WERI-Rb-1 (cell line): ENCODE measurements at regions not wholly inside any gene's neighbourhood (a gene's known extent, or its start where the extent isn't known, plus 50 kb on each side); places are given as distances from the start of the nearest gene placed in this dataset.
A peak's percentile ranks its signal among the peaks of the same experiment; 100 is the strongest.

Experiments
- DNase-seq: peaks from one replicate; pipeline ENCODE4 v3.0.0-alpha.2; 2020
- H3K27ac ChIP-seq: fragments of 250-450 bp; sonication (Bioruptor Pico); 2 replicates; pipeline ENCODE4 v1.5.1; 2020; ENCODE audit warnings: mild to moderate bottlenecking, moderate library complexity
- H3K27me3 ChIP-seq: fragments of 250-450 bp; sonication (Bioruptor Pico); 2 replicates; pipeline ENCODE4 v1.5.1; 2021; ENCODE audit warnings: mild to moderate bottlenecking, low read depth, moderate library complexity; ENCODE audit not compliant: insufficient read depth, severe bottlenecking
- H3K36me3 ChIP-seq: fragments of 250-450 bp; sonication (Bioruptor Pico); 2 replicates; pipeline ENCODE4 v1.5.1; 2020; ENCODE audit warnings: mild to moderate bottlenecking, moderate library complexity
- H3K4me3 ChIP-seq: 2 replicates; pipeline ENCODE4 v1.5.1; 2011; ENCODE audit warnings: low read depth, mild to moderate bottlenecking, control low read depth, low read length
- H3K9me3 ChIP-seq: fragments of 250-450 bp; sonication (Bioruptor Pico); 2 replicates; pipeline ENCODE4 v1.5.1; 2021; ENCODE audit warnings: mild to moderate bottlenecking, moderate library complexity; ENCODE audit not compliant: severe bottlenecking
- CTCF ChIP-seq: IDR thresholded peaks from 2 replicates; pipeline ENCODE4 v1.5.1; 2011; ENCODE audit warnings: low read depth, mild to moderate bottlenecking, control low read depth, inconsistent platforms, low read length

- Histone ChIP-seq H3K27ac (no peak overlapping the region), H3K36me3 (no peaks in the 10 kb centered on the region), H3K4me3 (no peak overlapping the region), H3K9me3 (no peaks in the 10 kb centered on the region), H3K27me3 (peaks cover 25% of the 10 kb centered on the region)
- TF ChIP-seq CTCF, result no peak
- DNase-seq, result no peak
Measured at GRCh38 chr11:80031014-80031600, 590.3 kb upstream of the TENM4 start.

GRCh38 chr11:80028998-80029397, 588.2 kb upstream of the TENM4 start:
- Histone ChIP-seq H3K27me3 (peaks cover 30% of the 10 kb centered on the region), H3K4me3 (no peak overlapping the region), H3K9me3 (no peaks in the 10 kb centered on the region), H3K27ac (no peak overlapping the region), H3K36me3 (no peaks in the 10 kb centered on the region)
- TF ChIP-seq CTCF, result no peak
- no peak for DNase-seq

- peaks cover 33% of the 10 kb centered on the region for H3K27me3 ChIP-seq
- no peak for TF ChIP-seq CTCF
- no peak overlapping the region for H3K4me3 ChIP-seq
- H3K36me3 ChIP-seq, result no peaks in the 10 kb centered on the region
- no peak for DNase-seq
- H3K9me3 ChIP-seq, result no peaks in the 10 kb centered on the region
- no peak overlapping the region for H3K27ac ChIP-seq
Measured at GRCh38 chr11:80024119-80024518, 583.3 kb upstream of the TENM4 start.

- H3K27me3 ChIP-seq, result peaks cover 36% of the 10 kb centered on the region
- H3K4me3 ChIP-seq, result no peak overlapping the region
- no peak overlapping the region for H3K27ac ChIP-seq
- TF ChIP-seq CTCF, result no peak
- H3K36me3 ChIP-seq, result no peaks in the 10 kb centered on the region
- DNase-seq, result no peak
- H3K9me3 ChIP-seq, result no peaks in the 10 kb centered on the region
Measured at GRCh38 chr11:80023386-80023785, 582.6 kb upstream of the TENM4 start.

- no peak for TF ChIP-seq CTCF
- Histone ChIP-seq H3K27ac (no peak overlapping the region), H3K4me3 (no peak overlapping the region), H3K36me3 (no peaks in the 10 kb centered on the region), H3K9me3 (no peaks in the 10 kb centered on the region), H3K27me3 (peaks cover 36% of the 10 kb centered on the region)
- DNase-seq, result no peak
Measured at GRCh38 chr11:80010536-80010935, 569.7 kb upstream of the TENM4 start.

GRCh38 chr11:80009081-80009480, 568.3 kb upstream of the TENM4 start:
- H3K9me3 ChIP-seq, result no peaks in the 10 kb centered on the region
- no peaks in the 10 kb centered on the region for H3K36me3 ChIP-seq
- H3K4me3 ChIP-seq, result no peak overlapping the region
- peak; percentile 6 for DNase-seq
- no peak overlapping the region for H3K27ac ChIP-seq
- peaks cover 40% of the 10 kb centered on the region for H3K27me3 ChIP-seq
- TF ChIP-seq CTCF, result no peak
